Inflammatory macrophage treated with lipopolysaccharide for 4 hours (primary cell): ENCODE measurements at regions not wholly inside any gene's neighbourhood (a gene's known extent, or its start where the extent isn't known, plus 50 kb on each side); places are given as distances from the start of the nearest gene placed in this dataset.
"Not testable (repeated sequence)": the region's sequence is repeated elsewhere in the genome, so short reads cannot be mapped to it uniquely, and the experiment has no call there.

ENCODE experiments used
- DNase-seq: peaks from one replicate; pipeline ENCODE4 v3.0.0-alpha.2; 2020

DNA sequence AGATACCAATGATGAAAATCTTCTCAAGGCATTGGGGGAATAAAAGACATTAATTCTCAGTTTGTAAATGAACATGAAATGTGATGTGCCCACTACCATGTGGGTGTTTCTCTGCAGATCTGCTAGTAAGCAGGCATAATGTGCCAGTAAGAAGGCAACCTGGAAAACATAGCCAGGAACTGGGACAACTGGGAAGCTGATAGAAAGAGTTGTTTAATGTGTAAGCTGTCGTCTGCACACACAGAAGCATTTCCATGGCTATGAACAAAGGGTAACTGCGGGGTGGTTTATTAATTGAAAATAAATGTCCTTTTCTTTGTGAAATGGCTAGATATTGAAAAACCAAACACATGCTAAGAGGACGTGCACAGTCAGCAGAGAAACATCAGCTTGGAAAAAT, 52.0 kb downstream of the ZC3H11B start:
- no peak for DNase-seq

DNA sequence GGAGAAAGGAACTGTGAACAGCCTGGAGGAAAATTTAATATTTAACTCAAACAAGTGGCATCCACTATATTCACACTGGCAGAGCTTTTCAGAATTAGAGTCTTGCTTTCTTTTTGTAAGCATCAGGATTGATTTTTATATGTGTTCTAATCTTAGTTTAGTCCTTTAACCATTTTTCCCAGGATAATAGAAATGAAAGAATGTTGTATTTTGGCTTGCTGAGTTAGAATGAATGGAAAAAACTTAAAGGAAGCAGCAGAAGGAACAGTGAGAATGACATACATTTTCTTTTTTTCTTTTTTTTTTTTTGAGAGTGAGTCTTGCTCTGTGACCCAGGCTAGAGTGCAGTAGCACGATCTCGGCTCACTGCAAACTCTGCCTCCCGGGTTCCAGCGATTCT, 53.0 kb downstream of the ZC3H11B start:
- DNase-seq, result no peak

DNA sequence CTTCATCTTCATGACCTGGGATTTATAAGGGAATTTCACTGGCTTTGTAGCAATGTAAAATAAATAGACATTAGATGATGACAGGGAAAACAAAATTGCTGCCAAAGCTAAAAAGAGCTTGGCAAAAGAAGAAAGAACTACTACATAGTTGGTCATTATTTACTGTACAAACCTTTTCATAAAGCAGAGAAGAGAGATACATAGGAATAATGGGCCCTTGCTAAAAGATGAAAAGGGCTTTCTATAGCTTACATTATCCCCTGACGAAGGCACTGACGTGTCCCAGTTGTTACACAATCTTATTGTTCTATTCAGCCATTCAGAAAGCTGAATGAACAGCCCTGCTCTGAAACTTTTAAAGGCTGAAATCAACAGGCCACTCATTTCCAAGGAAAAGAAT, 57.1 kb downstream of the ZC3H11B start:
- no peak for DNase-seq

DNA sequence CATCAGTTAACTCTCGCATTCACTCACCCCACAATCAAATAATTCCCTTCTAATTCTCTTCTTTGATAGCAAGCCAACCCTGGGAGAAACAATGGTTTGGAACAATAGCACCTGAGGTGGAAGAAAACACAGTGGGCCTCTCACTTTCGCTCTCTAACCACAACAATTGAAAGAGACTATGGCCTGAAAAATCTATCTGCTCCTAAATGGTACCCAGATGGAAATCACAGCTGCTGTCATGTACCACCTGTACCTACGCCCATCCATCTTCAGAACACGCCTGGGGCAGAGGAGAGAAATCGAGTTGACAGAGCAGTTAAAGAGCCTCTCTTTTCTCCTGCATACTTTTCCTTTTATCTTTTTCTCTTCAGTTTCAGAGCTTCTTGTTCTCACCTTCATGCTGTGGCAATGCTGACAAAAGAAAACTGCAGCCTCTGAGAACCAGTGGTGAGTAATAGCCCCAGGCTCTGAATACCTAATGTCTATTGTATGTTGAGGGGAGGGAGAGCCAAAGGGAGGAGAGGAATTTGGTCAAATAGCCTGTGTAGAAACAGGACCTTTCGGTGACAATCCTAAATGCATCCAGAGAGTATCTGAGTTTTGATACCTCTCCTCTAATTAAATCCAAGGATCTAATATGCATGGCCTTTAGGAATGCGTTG, 57.7 kb downstream of the ZC3H11B start:
- no peak for DNase-seq

DNA sequence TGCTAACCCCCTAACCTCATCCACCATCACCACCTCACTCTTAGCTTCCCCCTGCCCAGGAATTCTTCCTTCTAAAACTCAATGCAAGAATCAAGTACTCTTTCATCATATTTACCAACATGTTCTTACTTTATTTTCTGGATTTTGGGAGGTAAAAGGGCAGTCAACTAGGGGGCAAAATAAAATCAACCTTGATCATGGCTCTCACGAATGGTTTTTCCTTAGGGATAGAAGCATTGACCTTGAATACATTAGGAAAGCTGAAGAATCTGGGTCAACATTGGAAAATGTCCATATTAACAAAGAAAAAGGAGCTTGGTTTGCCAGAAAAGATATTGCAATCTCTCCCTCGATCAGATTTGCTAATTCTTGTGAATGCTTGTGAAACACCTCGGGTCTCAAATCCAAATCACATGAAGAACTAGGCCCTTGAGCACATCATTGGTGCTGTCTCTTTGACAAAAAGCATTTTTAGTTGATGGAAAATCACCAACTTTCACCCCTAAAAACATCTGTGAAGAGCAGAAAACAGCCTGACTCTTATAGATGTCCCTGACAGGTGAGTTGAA, 58.9 kb downstream of the ZC3H11B start:
- DNase-seq, result no peak

DNA sequence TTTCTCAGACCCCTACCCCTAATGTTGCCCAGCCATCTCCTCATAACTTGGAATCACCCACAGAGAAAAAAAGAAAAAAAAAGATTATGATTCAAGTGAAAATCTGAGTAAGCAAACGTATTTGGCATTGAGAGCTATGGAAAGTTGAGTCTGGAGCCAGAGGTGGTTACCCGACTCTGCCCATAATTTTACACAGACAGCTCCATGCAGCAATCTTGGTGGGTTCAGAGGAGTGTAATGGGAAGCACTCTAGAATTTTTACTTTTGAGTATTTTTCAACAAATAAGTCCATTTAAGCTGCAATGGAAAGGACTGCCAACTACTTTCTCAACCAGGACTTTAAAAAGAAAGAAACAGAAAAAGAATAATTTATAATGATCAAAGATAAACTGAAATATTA, 62.7 kb downstream of the ZC3H11B start:
- no peak for DNase-seq

DNA sequence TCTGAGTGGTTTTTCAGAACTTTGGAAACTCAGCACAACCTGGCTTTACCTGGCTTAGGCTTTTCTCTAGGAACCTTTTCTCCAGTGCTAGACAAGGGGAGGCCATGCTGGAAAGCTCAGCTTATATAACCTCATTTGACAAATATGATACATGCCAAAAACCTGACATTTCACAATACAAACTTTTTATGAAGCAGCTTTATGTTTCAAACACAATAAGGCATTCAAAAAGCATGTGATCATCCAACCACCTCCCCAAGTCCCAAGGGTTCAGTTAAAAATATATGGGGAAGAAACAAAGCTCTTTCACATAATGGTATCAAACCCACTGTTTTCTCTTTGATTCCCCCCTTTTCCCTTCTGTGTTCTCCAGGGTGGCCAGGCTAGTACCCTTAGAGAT, 63.7 kb downstream of the ZC3H11B start:
- DNase-seq, result no peak

DNA sequence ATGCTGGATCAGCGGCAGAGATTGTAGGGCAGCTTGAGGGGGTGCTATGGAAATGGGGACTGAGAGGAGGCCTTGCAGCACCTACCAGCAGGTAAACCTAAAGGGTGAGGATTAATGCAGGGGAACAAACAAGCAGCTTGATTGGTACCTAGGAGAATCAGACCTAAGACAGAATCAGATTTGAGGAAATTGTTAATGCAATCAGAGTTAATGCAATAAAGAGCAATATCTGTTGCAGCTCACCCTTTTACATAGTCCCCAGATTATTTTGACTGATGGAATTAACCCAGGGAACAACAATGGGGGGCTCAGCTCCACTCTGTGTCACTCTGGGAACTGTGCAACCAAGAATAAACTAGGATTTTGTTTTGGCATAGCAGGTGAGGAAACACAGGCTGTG, 64.5 kb downstream of the ZC3H11B start:
- no peak for DNase-seq

DNA sequence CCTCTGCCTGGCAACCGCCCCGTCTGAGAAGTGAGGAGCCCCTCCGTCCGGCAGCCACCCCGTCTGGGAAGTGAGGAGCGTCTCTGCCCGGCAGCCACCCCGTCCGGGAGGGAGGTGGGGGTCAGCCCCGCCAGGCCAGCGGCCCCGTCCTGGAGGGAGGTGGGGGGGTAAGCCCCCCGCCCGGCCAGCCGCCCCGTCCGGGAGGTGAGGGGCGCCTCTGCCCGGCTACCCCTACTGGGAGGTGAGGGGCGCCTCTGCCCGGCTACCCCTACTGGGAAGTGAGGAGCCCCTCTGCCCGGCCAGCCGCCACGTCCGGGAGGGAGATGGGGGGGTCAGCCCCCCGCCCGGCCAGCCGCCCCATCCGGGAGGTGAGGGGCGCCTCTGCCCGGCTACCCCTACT, 67.1 kb downstream of the ZC3H11B start:
- DNase-seq, result not testable (repeated sequence)

DNA sequence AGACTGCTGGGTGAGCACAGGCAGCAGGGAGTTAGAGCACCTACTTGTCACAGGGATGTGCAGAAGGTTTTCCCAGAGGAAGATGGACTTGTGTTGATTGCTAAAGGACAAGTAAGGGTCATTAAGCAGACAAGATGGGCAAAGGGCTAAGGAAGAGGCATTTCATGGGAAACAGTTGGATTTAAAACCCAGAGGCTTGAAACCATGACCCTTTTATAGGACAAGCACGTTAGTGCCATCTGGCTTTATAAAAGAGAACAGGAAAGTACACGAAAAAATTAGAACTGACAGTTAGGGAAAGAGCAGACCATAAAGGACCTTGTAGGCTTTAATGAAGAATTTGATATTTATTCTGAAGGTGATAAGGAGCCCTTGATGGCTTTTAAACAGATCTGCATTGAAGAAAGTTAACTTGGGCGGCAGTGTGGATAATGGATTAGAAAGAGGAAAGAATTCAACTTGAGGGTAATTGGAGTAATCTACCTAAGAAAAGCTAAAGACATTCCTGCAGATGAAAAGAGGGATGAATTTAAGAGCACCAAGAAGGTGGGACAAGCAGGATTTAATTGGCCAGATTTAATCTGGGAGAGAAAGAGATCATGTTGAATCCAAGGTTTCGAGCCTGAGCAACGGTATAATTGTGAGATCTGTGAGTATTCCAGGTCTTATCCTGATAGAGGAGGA, 68.6 kb downstream of the ZC3H11B start:
- DNase-seq, result no peak

DNA sequence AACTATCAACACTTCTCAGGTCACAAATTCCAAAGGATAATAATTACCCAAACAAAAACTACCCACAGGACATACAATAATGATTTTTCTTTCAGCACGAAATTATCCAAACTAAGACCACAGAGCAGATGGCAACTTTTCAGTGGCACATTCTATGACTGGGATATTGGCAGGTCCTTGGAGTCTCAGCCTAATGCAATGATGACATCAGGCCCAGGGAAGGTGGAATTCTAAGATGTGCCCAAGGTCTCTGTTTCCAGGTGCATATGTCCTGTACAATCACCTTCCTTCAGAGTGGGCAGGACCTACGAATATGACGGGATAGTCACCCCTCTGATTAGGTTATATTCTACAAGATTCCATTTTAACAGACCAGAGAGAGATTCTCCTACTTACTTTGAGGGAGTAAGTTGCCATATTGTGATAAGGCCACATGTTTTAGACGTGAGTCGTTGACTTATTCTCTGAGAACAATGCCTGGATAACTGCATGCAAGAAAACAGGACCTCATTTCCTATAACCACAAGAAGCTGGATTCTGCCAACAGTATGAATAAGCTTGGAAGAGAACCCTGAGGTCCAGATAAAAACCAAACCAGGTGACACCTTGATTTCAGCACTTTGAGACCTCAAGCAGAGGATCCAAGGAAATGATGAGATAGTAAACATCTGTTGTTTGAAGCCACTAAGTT, 69.9 kb downstream of the ZC3H11B start:
- DNase-seq, result no peak

DNA sequence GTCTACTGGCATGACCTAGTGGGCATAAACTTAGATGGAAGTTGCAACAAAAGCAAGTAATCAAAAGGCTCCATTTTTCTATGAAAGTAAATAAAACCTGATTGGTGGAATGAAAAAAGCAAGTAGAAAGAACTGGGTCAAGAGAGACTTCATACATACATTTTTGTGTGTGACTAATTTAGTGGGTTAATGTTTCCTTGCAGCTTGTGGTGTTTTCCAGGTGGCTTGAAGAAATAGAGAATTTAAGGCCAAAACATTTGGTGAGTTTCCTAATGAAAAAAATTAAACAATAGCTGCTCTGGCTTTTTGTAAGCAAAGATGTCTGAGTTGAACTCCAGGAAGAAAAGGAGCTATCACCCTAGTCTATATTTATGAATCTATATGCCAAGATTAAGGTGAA, 71.0 kb downstream of the ZC3H11B start:
- DNase-seq, result no peak

DNA sequence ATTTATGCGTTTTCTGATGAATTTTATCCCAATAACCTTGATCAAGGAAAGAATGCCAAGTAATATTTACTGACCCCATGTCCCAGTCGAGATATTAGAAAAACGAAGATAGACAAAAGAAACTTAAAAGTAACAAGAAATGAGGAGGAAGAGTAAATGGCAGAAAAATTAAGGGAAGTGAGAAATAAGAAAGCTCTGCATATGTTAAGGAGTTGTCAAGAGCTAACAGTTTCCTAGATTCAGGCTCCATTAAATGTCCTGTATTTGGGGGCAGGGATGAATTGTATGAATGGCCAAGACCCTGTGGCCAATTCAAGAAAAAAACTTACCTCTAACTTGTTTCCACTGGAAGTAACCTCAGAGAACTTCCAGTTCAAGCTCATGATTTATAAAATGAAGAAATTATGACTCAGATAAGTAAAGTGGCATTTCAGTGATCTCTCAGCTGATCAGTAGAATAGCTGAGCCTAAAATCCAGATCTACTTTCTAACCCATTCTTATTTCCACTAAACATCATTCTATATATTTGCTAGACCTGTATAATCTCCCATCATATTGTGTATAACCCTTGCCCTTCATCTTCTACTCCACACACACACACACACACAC, 73.2 kb downstream of the ZC3H11B start:
- peak; percentile 8 for DNase-seq

DNA sequence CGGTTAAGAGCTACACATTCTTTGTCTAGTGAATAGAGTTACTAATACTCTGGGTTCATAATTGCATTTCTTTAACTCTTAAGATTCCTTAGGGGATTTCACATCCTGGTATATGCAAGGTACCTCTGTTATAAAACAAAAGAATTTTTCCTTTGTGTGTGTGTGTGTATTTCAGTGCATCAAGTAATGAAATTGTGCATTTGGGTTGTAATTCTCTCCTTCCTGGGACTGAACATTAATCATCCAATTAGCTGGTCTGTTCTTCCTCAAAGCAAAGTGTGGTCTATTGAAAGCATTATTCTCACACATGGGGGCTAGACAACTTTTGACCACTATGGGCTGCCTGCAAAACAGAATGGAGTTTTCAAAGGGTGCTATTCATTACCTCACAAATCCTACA, 74.0 kb downstream of the ZC3H11B start:
- no peak for DNase-seq

DNA sequence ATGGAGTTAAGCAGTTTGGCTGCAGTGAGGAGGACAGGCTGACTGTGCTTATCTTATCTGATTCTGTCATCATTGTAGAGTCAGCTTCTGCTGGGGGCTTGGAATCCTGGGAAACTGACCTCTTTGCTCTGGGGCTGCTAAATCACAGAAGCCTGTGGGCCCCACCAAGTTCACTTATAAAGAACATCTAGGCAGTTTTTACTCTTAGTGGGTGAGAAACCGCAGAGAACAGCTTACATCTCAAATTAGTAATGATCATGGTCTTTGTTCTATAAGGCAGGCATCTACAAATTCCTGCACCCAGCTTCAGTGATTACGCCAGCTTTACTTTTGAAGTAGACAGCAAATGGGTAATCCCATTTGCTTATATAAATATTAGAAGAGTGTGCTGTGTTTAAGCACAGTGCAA, 75.7 kb downstream of the ZC3H11B start:
- no peak for DNase-seq

DNA sequence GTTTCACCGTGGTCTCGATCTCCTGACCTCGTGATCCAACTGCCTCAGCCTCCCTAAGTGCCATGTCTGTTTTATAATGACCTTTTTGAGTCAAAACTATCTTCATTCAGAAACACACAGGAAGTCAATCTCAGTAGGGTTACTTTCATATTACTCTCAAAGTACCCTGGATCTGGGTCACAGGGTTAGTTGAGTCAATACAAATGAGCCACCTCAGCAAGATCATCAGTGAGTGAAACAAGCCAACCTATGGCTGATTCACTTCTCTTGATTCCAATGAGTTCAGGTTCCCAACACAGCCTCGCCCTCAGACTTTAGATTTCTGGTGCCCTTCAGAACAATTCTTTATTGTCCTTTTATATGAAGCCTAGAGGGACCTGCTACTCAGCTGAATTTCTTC, 76.9 kb downstream of the ZC3H11B start:
- DNase-seq, result no peak

DNA sequence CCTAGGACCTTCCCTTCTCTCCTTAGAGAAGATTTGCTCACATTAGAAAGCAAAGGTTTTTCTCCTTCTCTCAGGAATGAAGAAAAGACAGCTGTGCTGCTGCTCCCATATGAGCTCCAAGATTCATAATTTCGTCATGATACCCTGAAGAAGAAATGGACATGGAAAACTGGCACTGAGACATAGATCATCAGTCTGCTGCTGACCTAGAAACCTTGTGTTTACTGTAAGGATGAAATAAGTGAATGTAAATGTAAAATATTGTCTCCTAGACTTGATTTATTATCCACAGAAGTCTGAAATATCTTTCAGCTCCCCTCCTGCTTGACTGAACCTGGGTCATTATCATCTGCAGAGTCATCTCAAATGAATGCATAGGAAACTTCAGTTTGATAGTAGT, 77.9 kb downstream of the ZC3H11B start:
- DNase-seq, result no peak

DNA sequence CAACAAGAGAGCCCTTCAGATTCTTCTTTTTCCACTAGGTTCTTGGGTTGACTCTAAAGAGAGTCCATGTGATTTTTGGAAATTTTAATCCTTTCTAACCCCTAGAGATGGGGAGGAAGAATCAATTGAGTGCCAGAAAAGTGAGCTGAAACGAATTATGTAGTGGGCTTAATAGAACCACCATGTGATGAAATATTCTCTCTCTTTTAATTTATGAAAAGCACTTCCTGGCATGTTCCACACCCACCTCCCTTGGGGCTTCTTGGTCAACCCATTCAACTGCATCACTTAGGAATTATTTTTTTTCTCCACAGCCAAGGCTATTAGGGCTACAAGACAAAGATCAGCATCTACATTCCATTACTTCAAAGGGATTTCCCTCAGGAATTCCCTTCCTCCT, 79.6 kb downstream of the ZC3H11B start:
- DNase-seq, result no peak

DNA sequence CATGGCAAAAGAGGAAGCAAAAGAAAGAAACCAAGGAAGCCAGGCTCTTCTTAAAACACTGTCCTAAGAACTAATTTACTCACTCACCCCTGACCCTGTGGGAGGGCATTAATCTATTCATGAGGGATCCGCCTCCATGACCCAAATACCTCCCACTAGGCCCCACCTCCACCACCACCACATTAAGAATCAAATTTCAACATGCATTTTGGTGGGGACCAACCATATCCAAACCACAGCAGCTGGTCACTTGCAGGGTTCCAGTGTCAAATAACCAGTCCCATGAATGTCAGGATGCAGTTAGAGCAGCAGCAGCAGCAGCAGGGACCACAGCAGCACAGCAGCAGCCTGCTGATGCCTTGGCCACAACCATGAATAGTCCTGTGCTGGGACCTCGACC, 83.8 kb downstream of the ZC3H11B start:
- peak; percentile 13 for DNase-seq

DNA sequence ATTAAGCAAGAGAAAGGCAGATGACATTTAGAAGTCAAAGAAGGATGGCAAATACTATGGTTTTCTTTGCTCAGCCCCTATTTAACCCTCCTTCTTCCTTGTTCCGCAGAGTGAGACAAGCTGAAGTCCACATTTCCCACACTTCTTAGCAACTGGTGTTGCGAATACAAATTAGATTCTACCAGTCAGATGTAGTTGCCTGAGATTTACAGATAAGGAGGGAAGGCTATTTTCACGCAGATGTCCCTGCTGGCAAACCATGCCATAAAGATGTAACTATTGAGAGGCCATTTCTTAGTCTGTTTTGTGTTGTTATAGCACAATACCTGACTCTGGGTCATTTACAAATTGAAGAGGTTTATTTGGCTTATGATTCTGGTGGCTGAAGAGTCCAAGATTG, 84.3 kb downstream of the ZC3H11B start:
- DNase-seq, result no peak

DNA sequence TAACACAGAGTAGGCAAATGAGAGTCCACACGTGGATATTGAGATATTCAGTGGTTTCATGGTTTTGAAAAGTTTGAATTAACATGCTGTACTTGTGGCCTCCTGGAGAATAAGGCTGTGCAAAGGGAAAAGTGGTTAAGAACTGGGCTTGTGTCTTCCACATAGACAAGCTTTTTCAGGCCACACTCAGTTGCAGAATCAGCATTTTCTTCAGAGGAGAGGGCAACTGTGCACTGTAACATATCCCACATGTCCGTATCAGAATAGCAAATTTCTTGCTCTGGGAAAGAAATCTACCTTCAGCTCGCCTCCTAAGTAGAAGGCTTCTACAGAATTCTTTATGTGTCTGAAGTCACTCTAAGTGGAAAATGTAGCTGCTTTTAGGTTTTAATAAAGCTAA, 84.9 kb downstream of the ZC3H11B start:
- no peak for DNase-seq

DNA sequence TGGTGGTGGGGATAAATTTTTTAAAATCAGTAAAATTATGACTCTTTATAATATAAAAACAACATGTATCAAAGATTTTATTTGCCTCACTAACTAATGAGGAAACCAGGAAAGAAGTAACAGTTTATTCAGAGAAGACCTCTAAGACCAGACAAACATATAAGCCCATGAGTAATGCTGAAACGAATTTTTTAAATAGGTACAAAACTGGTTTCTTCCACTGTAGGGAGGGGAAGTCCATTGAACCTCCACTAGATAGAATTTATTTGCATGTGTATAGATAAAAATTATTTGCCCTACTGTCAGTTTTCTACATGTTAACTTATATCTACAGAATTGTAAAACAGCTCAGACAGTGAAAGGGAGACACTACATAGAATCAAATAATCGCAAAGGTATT, 86.8 kb downstream of the ZC3H11B start:
- DNase-seq, result no peak

DNA sequence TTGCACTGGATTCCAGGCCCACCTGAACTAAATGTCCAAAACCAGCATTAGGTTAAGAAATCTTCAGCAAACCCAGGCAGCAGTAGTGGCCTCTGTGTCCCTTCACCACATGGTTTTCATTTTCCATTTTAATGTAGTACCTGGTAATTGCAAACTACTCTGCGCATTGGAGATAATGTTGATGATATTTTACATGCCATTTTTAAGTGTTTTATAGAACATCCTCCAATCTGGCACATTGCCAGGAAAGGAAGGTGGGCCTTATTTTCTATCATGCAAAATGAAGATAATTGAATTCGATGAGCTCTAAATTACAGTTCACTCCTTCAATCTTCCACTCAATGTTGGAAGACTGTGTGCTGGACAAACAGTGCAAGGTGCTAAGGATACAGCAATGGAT, 89.5 kb downstream of the ZC3H11B start:
- DNase-seq, result no peak

DNA sequence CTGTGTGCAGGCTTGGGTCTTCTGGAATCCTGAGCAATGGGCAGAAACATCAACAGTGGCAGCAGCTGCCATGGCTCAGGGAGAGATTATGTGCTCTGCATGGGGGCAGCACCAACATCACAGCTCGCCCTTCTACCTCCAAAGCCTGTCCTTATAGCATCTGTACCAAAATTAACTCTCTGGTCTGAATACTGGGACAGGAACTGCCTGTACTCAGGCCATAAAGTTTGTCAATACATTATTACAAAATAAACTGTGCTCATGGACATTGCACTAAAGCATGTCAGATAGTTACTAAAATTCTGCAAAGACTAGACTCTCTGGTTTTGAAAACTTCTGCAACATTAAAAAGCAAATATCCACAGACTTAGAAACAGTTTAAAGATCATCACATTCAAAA, 91.6 kb downstream of the ZC3H11B start:
- no peak for DNase-seq
